ENCODE measurements at regions not wholly inside any gene's neighbourhood (a gene's known extent, or its start where the extent isn't known, plus 50 kb on each side); places are given as distances from the start of the nearest gene placed in this dataset.
A peak's percentile ranks its signal among the peaks of the same experiment; 100 is the strongest.

- H3K79me2 ChIP-seq (ENCODE audit: insufficient read depth, low read length) = no peaks in the 10 kb centered on the region
- no peaks in the 10 kb centered on the region for H3K4me1 ChIP-seq (ENCODE audit: insufficient read depth, low read length)
- TF ChIP-seq, protein P1, sequence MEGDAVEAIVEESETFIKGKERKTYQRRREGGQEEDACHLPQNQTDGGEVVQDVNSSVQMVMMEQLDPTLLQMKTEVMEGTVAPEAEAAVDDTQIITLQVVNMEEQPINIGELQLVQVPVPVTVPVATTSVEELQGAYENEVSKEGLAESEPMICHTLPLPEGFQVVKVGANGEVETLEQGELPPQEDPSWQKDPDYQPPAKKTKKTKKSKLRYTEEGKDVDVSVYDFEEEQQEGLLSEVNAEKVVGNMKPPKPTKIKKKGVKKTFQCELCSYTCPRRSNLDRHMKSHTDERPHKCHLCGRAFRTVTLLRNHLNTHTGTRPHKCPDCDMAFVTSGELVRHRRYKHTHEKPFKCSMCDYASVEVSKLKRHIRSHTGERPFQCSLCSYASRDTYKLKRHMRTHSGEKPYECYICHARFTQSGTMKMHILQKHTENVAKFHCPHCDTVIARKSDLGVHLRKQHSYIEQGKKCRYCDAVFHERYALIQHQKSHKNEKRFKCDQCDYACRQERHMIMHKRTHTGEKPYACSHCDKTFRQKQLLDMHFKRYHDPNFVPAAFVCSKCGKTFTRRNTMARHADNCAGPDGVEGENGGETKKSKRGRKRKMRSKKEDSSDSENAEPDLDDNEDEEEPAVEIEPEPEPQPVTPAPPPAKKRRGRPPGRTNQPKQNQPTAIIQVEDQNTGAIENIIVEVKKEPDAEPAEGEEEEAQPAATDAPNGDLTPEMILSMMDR (IDR thresholded peaks at IDR 0.05; ENCODE audit: insufficient read depth, low read depth, low read length) = no peak
- TF ChIP-seq EZH2 (IDR thresholded peaks at IDR 0.05; ENCODE audit: insufficient read depth, low read length) = no peak
- no peaks in the 10 kb centered on the region for H3K9me3 ChIP-seq (ENCODE audit: insufficient read depth, low read depth, low read length)
- H3K27me3 ChIP-seq (ENCODE audit: insufficient read depth, low read length) = no peaks in the 10 kb centered on the region
- H3K27ac Mint-ChIP-seq (ENCODE audit: unreplicated experiment) = no peak overlapping the region
- H3K27me3 Mint-ChIP-seq (ENCODE audit: low read depth, unreplicated experiment) = peaks cover 4% of the 10 kb centered on the region
- no peak overlapping the region for H3K4me3 ChIP-seq (ENCODE audit: insufficient read depth, low read depth, low read length)
- H2AFZ ChIP-seq (ENCODE audit: low read depth, low read length) = no peak overlapping the region
- FAIRE-seq (no peak), DNase-seq (ENCODE audit: low read depth) (no peak)
- H3K27ac ChIP-seq (ENCODE audit: low read depth, low read length) = no peak overlapping the region
- H3K36me3 ChIP-seq (ENCODE audit: insufficient read depth, low read length) = no peaks in the 10 kb centered on the region
- H3K36me3 Mint-ChIP-seq (ENCODE audit: low read depth, unreplicated experiment) = no peaks in the 10 kb centered on the region
- H3K4me1 Mint-ChIP-seq (ENCODE audit: low read depth, unreplicated experiment) = no peaks in the 10 kb centered on the region
- H3K9ac ChIP-seq (ENCODE audit: low read length) = no peak overlapping the region
- no peak overlapping the region for H3K4me3 Mint-ChIP-seq (ENCODE audit: unreplicated experiment)
- no peaks in the 10 kb centered on the region for H4K20me1 ChIP-seq (ENCODE audit: insufficient read depth, low read length)
- H3K4me2 ChIP-seq (ENCODE audit: low read length) = no peak overlapping the region
- H3K9me3 Mint-ChIP-seq (ENCODE audit: unreplicated experiment) = peaks cover 2% of the 10 kb centered on the region
These were observed 266.6 kb downstream of the ZIC1 start for GRCh38 chr3:147675761-147676160.

GRCh38 chr3:147680837-147681483, 271.8 kb downstream of the ZIC1 start:
- no peaks in the 10 kb centered on the region for H3K36me3 ChIP-seq (ENCODE audit: insufficient read depth, low read length)
- DNase-seq (ENCODE audit: low read depth) (peak; percentile 18), FAIRE-seq (no peak)
- no peak overlapping the region for H3K4me3 ChIP-seq (ENCODE audit: insufficient read depth, low read depth, low read length)
- H3K79me2 ChIP-seq (ENCODE audit: insufficient read depth, low read length) = no peaks in the 10 kb centered on the region
- no peak overlapping the region for H3K4me2 ChIP-seq (ENCODE audit: low read length)
- no peak overlapping the region for H3K4me3 Mint-ChIP-seq (ENCODE audit: unreplicated experiment)
- H3K27me3 ChIP-seq (ENCODE audit: insufficient read depth, low read length) = no peaks in the 10 kb centered on the region
- H3K36me3 Mint-ChIP-seq (ENCODE audit: low read depth, unreplicated experiment) = no peaks in the 10 kb centered on the region
- no peak overlapping the region for H3K27ac ChIP-seq (ENCODE audit: low read depth, low read length)
- H3K9ac ChIP-seq (ENCODE audit: low read length) = no peak overlapping the region
- no peaks in the 10 kb centered on the region for H4K20me1 ChIP-seq (ENCODE audit: insufficient read depth, low read length)
- peaks cover 10% of the 10 kb centered on the region for H3K9me3 Mint-ChIP-seq (ENCODE audit: unreplicated experiment)
- H3K4me1 ChIP-seq (ENCODE audit: insufficient read depth, low read length) = no peaks in the 10 kb centered on the region
- no peaks in the 10 kb centered on the region for H3K27me3 Mint-ChIP-seq (ENCODE audit: low read depth, unreplicated experiment)
- H2AFZ ChIP-seq (ENCODE audit: low read depth, low read length) = peak overlapping the region; percentile 49
- no peaks in the 10 kb centered on the region for H3K9me3 ChIP-seq (ENCODE audit: insufficient read depth, low read depth, low read length)
- TF ChIP-seq, protein P1 (IDR thresholded peaks at IDR 0.05; ENCODE audit: insufficient read depth, low read depth, low read length) = no peak
- TF ChIP-seq EZH2 (IDR thresholded peaks at IDR 0.05; ENCODE audit: insufficient read depth, low read length) = no peak
- H3K27ac Mint-ChIP-seq (ENCODE audit: unreplicated experiment) = no peak overlapping the region
- H3K4me1 Mint-ChIP-seq (ENCODE audit: low read depth, unreplicated experiment) = no peaks in the 10 kb centered on the region

- no peaks in the 10 kb centered on the region for H3K79me2 ChIP-seq (ENCODE audit: insufficient read depth, low read length)
- H3K4me3 Mint-ChIP-seq (ENCODE audit: unreplicated experiment) = no peak overlapping the region
- no peak overlapping the region for H3K9ac ChIP-seq (ENCODE audit: low read length)
- H3K4me1 Mint-ChIP-seq (ENCODE audit: low read depth, unreplicated experiment) = no peaks in the 10 kb centered on the region
- H3K4me3 ChIP-seq (ENCODE audit: insufficient read depth, low read depth, low read length) = no peak overlapping the region
- no peak overlapping the region for H2AFZ ChIP-seq (ENCODE audit: low read depth, low read length)
- H3K27me3 Mint-ChIP-seq (ENCODE audit: low read depth, unreplicated experiment) = no peaks in the 10 kb centered on the region
- no peaks in the 10 kb centered on the region for H4K20me1 ChIP-seq (ENCODE audit: insufficient read depth, low read length)
- no peaks in the 10 kb centered on the region for H3K27me3 ChIP-seq (ENCODE audit: insufficient read depth, low read length)
- TF ChIP-seq, protein P1 (IDR thresholded peaks at IDR 0.05; ENCODE audit: insufficient read depth, low read depth, low read length) = no peak
- no peak for TF ChIP-seq EZH2 (IDR thresholded peaks at IDR 0.05; ENCODE audit: insufficient read depth, low read length)
- H3K4me1 ChIP-seq (ENCODE audit: insufficient read depth, low read length) = no peaks in the 10 kb centered on the region
- no peak overlapping the region for H3K27ac ChIP-seq (ENCODE audit: low read depth, low read length)
- DNase-seq (ENCODE audit: low read depth) = no peak
- no peaks in the 10 kb centered on the region for H3K9me3 ChIP-seq (ENCODE audit: insufficient read depth, low read depth, low read length)
- no peak for FAIRE-seq
- H3K9me3 Mint-ChIP-seq (ENCODE audit: unreplicated experiment) = peaks cover 3% of the 10 kb centered on the region
- H3K4me2 ChIP-seq (ENCODE audit: low read length) = no peak overlapping the region
- no peaks in the 10 kb centered on the region for H3K36me3 ChIP-seq (ENCODE audit: insufficient read depth, low read length)
- no peak overlapping the region for H3K27ac Mint-ChIP-seq (ENCODE audit: unreplicated experiment)
- no peaks in the 10 kb centered on the region for H3K36me3 Mint-ChIP-seq (ENCODE audit: low read depth, unreplicated experiment)
These were observed 279.7 kb downstream of the ZIC1 start for GRCh38 chr3:147688868-147689267.
